ENCODE measurements at regions not wholly inside any gene's neighbourhood (a gene's known extent, or its start where the extent isn't known, plus 50 kb on each side); places are given as distances from the start of the nearest gene placed in this dataset.

GRCh38 chr7:112550468-112551060, 69.8 kb downstream of the LSMEM1 start:
- peak; percentile 67 to 88 (median 82) for TF ChIP-seq CTCF (IDR thresholded peaks at IDR 0.05)
- no peak for TF ChIP-seq EP300 (IDR thresholded peaks at IDR 0.05)
- TF ChIP-seq POLR2AphosphoS5 (IDR thresholded peaks at IDR 0.05), result no peak
- no peak for TF ChIP-seq POLR2A (IDR thresholded peaks at IDR 0.05)

Data from upper lobe of left lung (tissue), 4 donors.